ENCODE measurements at regions not wholly inside any gene's neighbourhood (a gene's known extent, or its start where the extent isn't known, plus 50 kb on each side); places are given as distances from the start of the nearest gene placed in this dataset.
"Not testable (repeated sequence)": the region's sequence is repeated elsewhere in the genome, so short reads cannot be mapped to it uniquely, and the experiment has no call there.

GRCh38 chr12:54799966-54800365, 54.4 kb upstream of the MUCL1 start:
- DNase-seq (ENCODE audit: low read depth), result not testable (repeated sequence)

- DNase-seq (ENCODE audit: low read depth), result no peak
Observed at GRCh38 chr12:54798651-54799050, 55.7 kb upstream of the MUCL1 start.

GRCh38 chr12:54796991-54797390, 57.3 kb upstream of the MUCL1 start:
- DNase-seq (ENCODE audit: low read depth), result no peak

GRCh38 chr12:54795644-54796043, 58.7 kb upstream of the MUCL1 start:
- DNase-seq (ENCODE audit: low read depth), result no peak

DNA sequence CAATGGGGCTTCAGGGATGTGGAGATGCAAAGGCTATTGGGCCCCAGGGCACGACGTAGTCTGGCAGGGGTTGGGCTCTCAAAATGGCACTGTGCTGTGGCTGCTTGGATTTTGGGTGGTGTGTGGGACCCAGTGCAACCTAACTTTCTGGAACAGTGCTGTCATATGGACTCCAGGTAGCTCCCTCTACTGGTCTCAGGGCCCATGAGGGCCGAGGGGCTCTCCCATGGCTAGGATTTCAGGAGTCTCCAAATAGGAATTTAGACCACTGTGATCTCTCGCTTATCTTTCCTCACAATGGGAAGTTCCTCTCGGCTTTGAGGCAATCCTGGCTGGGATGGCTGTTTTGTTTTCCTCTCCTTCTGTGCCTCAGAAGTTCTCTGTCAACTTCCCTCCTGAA, 68.2 kb upstream of the MUCL1 start:
- no peak for DNase-seq (ENCODE audit: low read depth)

DNA sequence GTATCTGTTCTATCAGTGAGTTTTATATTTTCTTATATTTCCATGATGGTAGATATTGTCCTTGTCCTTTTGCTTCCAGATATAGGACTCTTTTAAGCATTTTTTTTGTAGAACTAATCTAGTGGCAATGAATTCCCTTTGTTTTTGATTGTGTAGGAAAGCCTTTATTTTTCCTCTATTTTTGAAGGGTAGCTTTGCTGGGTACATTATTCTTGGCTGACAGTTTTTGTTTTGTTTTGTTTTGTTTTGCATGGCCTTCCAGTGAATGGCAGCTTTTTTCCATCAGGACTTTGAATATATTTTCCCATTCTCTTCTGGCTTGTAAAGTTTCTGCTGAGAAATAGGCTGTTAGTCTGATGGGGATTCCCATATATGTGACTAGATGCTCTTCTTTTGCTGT, 70.2 kb upstream of the MUCL1 start:
- DNase-seq (ENCODE audit: low read depth), result no peak

- not testable (repeated sequence) for DNase-seq (ENCODE audit: low read depth)
Observed at GRCh38 chr12:54777031-54777430, 77.3 kb upstream of the MUCL1 start.

GRCh38 chr12:54773593-54773992, 80.7 kb upstream of the MUCL1 start:
- DNase-seq (ENCODE audit: low read depth), result no peak

DNA sequence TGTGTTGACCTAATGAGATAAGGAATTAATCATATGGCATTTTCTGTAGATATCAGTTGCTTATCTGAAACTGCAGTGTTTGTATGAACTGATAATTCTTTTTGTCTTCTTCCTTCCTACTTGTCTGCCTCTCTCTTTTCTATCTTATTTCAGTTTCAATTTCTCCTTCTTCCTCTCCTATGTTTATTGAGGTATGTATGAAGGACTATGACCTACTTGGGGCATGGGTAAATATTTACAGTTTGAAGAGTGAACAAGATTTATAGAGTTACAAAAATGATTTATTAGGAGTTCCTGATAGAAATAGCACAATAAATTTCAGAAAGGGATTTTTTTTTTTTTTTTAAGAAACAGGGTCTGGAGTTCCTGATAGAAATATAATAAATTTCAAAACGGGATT, 88.7 kb upstream of the MUCL1 start:
- no peak for DNase-seq (ENCODE audit: low read depth)

GRCh38 chr12:54762390-54762789, 91.9 kb upstream of the MUCL1 start:
- DNase-seq (ENCODE audit: low read depth), result no peak

GRCh38 chr12:54759751-54760150, 94.6 kb upstream of the MUCL1 start:
- peak; percentile 34 for DNase-seq (ENCODE audit: low read depth)

GRCh38 chr12:54751493-54751892, 102.8 kb upstream of the MUCL1 start:
- no peak for DNase-seq (ENCODE audit: low read depth)

DNA sequence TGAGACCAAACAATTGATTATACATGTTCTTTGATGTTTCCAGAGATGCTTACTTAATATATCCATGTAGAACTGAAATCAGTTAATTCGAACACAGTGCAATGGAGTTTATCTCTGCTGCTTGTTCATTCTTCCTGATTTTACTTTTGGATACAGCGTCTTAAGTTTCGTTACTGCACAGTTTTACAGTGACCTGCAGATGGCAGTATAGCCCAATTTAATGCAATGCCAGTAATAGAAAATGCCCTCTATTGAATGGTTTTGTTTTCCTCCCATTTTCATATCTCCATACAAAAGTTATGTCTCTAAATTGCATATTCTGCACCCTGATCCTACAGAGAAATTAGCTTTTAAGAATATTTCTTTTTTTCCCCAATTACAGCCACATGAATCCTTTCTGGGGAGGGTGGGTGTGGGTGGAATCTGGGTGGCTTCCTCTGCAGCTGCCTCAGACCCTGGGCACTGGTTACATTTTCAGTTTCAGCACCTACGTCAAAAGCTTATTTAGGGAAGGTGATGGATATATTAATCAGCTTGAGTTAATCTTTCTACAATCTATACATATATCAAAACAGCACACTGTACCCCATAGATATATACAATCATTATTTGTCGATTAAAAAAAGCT, 101.1 kb upstream of the DCD start:
- peak; percentile 52 for DNase-seq (ENCODE audit: low read depth)

GRCh38 chr12:54744590-54744989, 96.4 kb upstream of the DCD start:
- no peak for DNase-seq (ENCODE audit: low read depth)

GRCh38 chr12:54740882-54741281, 92.7 kb upstream of the DCD start:
- DNase-seq (ENCODE audit: low read depth), result no peak

DNA sequence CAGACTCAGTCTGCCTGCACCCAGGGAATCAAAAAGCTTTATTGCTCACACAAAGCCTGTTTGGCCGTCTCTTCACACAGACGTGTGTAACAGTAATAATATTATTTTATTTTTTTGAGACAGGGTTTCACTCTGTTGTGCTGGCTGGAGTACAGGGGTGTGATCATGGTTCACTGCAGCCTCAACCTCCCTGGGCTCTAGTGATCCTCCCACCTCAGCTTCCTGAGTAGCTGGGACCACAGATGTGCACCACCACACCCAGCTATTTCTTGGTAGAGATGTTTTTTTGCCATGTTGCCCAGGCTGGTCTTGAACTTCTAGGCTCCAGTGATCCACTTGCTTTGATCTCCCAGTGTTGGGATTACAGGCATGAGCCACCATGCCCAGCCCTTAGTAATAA, 88.4 kb upstream of the DCD start:
- no peak for DNase-seq (ENCODE audit: low read depth)

DNA sequence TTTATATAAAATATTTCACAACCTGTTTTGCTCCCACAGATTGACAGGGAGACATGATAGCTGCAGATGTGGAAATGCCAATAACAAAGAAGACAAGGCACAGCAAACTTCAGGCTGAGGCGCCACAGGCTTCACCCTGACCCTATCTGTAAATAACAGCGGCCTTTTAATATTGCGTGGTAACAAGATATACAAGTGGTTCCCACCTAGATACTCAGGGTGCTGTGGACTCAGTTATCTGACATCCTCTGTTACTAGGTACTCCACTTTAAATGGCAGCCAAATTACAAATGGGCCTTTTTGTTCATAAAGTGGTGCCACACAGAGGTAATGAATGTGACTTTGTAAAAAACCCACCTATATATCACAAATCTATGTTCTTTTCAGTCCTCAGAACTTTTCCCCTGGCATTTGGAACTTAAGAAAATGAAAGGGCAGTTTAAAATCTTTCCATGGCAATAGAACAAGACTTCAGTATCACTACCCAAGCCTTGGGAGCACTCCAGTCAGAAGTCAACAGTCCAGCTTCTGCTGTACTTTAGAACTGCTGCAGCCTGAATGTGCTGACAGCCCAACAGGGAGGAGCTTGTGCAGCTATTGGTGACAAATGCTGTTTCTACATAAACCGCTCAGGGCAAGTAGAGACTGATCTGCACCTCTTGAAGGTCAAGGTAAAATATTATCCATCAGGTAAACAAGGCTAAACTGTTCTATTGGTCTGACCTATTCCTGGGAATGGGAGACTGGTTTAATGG, 86.2 kb upstream of the DCD start:
- DNase-seq (ENCODE audit: low read depth), result no peak

- DNase-seq (ENCODE audit: low read depth), result peak; percentile 15
Observed at GRCh38 chr12:54725233-54725843, 77.2 kb upstream of the DCD start.

DNA sequence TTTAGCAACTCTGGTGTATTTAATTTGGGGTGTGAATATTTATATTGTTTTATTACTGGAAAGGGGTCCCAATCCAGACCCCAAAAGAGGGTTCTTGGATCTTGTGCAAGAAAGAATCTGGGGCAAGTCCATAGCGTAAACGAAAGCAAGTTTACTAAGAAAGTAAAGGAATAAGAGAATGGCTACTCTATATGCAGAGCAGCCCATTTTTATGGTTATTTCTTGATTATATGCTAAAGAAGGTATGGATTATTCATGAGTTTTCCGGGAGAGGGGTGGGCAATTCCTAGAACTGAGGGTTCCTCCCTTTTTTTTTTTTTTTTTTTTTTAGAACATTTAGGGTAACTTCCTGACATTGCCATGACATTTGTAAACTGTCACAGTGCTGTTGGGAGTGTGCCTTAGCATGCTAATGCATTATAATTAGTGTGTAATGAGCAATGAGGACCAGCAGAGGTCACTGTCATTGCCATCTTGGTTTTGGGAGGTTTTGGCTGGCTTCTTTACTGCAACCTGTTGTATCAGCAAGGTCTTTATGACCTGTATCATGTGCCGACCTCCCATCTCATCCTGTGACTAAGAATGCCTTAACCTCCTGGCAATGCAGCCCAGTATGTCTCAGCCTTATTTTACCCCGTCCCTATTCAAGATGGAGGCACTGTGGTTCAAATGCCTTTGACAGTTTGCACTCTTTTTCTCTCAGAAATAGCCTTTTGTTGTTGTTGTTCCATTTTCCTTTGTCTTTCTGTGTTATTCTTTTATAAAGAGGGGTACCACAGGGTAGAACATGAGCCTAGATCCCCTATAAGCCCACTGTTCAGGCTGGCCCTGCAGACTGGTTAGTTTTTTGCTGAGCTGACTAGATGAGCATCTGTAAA, 75.5 kb upstream of the DCD start:
- peak; percentile 18 for DNase-seq (ENCODE audit: low read depth)

- DNase-seq (ENCODE audit: low read depth), result no peak
Observed at GRCh38 chr12:54721312-54721711, 73.1 kb upstream of the DCD start.

DNA sequence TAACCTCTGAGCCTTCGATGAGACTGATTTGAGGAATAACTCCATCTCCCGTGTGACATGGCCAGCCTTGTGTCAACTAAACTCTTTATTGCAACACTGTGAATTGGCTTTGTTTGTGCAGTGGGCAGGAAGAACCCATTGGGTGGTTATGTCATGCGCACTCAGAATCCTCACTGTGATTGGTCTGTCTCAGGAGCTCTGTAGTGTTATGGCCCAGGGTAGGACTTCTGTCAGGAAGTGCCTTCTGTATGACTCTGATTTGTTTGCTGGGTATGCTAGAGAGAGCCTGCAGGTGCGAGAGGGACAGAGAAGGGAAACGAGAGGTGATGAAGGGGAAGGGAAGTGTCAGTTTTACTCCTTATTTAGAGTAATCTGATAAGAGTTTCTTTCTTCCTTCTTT, 71.5 kb upstream of the DCD start:
- no peak for DNase-seq (ENCODE audit: low read depth)

DNA sequence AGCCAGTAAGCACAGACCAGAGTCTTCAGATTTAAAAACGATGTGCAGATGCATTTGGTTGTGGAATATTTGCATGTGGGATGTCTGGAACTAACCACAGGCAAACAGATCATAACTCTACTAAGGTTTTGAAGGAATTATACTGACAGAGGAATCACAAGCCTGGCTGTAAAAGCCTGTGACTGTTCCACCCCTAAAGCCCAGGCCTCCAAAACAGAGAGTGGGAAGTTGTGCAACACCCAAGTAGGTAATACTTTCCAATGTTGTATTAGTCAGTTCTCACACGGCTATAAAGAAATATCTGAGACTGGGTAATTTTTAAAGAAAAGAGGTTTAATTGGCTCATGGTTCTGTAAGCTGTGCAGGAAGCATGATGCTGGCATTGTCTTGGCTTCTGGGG, 68.1 kb upstream of the DCD start:
- DNase-seq (ENCODE audit: low read depth), result no peak

Data from M059J (cell line).